ENCODE measurements at regions not wholly inside any gene's neighbourhood (a gene's known extent, or its start where the extent isn't known, plus 50 kb on each side); places are given as distances from the start of the nearest gene placed in this dataset.

DNA sequence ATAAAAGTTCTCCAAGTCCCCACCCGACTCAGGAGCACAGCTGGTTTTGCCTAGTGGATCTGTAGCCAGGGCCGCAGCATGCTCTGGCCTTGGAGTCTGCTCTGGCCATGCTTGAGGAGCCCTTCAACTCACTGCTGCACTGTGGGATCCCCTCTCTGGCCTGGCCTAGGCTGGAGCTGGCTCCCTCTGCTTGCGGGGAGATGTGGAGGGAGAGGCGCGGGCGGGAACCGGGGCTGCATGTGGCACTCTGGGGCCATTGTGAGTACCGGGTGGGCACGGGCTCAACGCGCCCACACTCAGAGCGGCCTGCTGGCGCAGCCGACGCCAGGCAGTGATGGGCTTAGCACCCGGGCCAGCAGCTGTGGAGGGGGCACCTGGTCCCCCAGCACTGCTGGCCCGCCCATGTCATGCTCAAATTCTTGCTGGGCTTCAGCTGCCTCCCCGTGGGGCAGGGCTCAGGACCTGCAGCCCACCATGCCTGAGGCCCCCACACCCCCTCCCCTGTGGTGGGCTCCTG is 57.0 kb upstream of the ATP12A start:
- TF ChIP-seq POLR2A (IDR thresholded peaks at IDR 0.05), result no peak
- TF ChIP-seq, protein P1, sequence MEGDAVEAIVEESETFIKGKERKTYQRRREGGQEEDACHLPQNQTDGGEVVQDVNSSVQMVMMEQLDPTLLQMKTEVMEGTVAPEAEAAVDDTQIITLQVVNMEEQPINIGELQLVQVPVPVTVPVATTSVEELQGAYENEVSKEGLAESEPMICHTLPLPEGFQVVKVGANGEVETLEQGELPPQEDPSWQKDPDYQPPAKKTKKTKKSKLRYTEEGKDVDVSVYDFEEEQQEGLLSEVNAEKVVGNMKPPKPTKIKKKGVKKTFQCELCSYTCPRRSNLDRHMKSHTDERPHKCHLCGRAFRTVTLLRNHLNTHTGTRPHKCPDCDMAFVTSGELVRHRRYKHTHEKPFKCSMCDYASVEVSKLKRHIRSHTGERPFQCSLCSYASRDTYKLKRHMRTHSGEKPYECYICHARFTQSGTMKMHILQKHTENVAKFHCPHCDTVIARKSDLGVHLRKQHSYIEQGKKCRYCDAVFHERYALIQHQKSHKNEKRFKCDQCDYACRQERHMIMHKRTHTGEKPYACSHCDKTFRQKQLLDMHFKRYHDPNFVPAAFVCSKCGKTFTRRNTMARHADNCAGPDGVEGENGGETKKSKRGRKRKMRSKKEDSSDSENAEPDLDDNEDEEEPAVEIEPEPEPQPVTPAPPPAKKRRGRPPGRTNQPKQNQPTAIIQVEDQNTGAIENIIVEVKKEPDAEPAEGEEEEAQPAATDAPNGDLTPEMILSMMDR (IDR thresholded peaks at IDR 0.05), result no peak
- intact Hi-C loops (cut with DNase I), result no loop called here
- no peaks in the 10 kb centered on the region for H3K4me1 ChIP-seq
- no peak for DNase-seq
- no peak overlapping the region for H3K4me3 ChIP-seq (replicated peaks in 1 of 3)
- WGBS, 2 donors, result 97 to 100% methylated on average over 8 to 11 of the region's 18 CpGs
- H3K36me3 ChIP-seq, result no peaks in the 10 kb centered on the region
- no peak overlapping the region for H3K27ac ChIP-seq
- no peaks in the 10 kb centered on the region for H3K9me3 ChIP-seq
- H3K27me3 ChIP-seq, result no peaks in the 10 kb centered on the region

DNA sequence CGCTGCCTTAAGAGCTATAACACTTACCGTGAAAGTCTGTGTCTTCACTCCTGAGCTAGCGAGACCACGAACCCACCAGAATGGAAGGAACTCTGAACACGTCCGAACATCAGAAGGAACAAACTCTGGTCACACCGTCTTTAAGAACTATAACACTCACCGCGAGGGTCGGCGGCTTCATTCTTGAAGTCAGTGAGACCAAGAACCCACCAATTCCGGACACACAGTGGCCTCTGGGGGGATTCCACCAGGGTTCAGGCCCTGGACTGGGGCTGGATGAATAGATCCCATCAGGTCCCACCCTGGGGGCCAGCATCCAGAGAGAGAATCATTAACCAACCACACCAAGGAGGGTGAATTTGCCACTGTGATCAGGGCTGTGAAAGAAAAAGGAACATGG is 55.8 kb upstream of the ATP12A start:
- 95 to 97% methylated on average over 12 of the region's 12 CpGs for whole genome bisulfite sequencing, 2 donors
- intact Hi-C loops (cut with DNase I), result no loop called here
- no peak overlapping the region for H3K4me3 ChIP-seq (replicated peaks in 1 of 3)
- H3K9me3 ChIP-seq, result no peaks in the 10 kb centered on the region
- no peak for TF ChIP-seq POLR2A (IDR thresholded peaks at IDR 0.05)
- TF ChIP-seq, protein P1 (IDR thresholded peaks at IDR 0.05), result no peak
- H3K36me3 ChIP-seq, result no peaks in the 10 kb centered on the region
- no peaks in the 10 kb centered on the region for H3K27me3 ChIP-seq
- no peak overlapping the region for H3K27ac ChIP-seq
- no peak for DNase-seq
- no peaks in the 10 kb centered on the region for H3K4me1 ChIP-seq

DNA sequence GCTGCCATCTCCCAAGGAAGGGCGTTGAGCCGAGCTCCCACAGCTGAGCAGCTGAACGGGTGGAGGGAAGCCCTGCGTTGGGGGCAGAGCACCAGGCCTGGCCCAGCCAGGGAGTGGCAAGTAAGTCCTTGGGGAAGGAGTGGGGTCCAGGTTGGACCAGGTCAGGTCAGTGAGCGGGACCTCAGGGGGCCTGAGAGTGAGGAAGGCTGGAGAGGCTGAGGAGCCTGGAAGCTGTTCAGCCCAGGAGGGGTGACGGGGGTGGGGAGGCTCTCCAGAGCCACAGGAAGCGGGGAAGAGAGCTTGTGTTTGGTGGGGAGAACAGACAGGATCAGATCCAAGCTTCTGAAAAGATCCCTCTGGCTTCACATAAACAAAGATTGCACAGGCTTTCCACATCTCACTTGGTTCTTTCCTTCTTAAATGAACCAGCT is 55.4 kb upstream of the ATP12A start:
- 89 to 90% methylated on average over 7 of the region's 7 CpGs for WGBS, 2 donors
- TF ChIP-seq, protein P1 (IDR thresholded peaks at IDR 0.05), result no peak
- Histone ChIP-seq H3K27ac (no peak overlapping the region), H3K4me1 (no peaks in the 10 kb centered on the region), H3K27me3 (no peaks in the 10 kb centered on the region), H3K9me3 (no peaks in the 10 kb centered on the region), H3K36me3 (no peaks in the 10 kb centered on the region), H3K4me3 (replicated peaks in 1 of 3) (no peak overlapping the region)
- DNase-seq, result no peak
- intact Hi-C loops (cut with DNase I), result no loop called here

DNA sequence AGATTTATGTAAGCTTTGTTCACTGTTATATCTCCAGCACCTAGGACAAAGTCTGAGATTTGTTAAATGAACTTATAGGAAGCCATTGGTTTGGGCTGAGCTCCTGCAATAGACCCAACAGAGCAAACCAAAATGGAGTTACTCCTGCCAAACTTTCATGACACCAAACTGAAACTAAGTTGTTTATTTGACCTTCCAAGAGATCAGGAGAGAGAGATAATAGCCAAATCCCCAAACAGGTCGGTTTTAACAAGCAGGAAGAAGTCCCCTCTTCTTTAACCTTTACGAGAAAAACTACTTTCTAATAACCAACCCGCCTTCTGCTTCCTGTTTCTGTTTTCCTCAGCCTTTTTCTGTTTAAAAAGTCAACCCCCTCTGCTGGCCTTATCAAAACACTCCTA is 54.9 kb upstream of the ATP12A start:
- no peaks in the 10 kb centered on the region for H3K4me1 ChIP-seq
- H3K27ac ChIP-seq, result no peak overlapping the region
- H3K36me3 ChIP-seq, result no peaks in the 10 kb centered on the region
- intact Hi-C loops (cut with DNase I), result no loop called here
- H3K27me3 ChIP-seq, result no peaks in the 10 kb centered on the region
- TF ChIP-seq, protein P1 (IDR thresholded peaks at IDR 0.05), result no peak
- no peak for TF ChIP-seq POLR2A (IDR thresholded peaks at IDR 0.05)
- no peak for DNase-seq
- WGBS, 2 donors, result 64 to 65% methylated on average over 3 of the region's 3 CpGs
- no peak overlapping the region for H3K4me3 ChIP-seq (replicated peaks in 1 of 3)
- H3K9me3 ChIP-seq, result no peaks in the 10 kb centered on the region

DNA sequence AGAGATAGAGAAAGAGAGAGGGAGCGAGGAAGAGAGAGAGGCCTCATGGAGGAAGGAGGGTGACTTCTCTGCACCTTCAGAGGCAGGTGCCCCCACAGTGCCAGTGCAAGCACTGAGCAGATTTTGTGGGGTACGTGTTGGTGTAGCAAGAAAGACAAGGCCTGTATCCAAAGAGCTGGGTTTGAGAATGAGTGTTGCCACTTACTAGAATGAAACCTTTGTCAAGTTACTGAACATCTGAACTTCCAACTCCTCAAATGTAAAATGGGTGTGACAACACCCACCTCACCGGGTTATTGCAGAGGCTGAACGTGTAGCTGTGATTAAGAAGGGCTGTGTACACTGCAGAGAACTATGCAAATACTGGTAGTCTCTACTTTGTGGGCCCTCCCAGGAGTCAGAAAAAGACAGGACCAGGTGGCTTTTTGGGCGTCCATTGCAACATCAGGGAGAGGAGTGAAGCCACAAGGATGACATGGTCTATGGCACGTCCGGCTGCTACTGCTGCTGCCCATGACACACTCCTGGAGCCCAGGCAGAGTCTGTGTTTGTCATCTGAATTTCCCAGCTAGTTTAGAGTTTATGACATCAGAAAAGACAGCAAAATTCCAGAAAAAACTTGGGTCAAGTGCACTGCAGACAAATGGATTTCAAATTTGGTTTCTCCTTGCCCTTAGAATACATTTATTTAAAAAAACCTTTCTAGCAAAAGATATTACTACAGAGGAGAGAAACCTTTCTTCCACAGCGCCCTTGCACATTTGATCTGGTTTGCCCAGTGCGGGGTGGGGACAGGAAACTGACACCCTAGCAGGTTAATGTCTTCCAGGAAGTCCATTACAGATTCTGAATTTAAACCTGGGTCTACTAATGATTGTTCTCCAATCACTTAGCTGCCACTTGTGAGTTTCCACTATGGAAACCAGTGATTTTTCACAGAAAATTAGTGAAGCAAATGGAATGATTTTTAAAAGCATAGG is 54.0 kb upstream of the ATP12A start:
- no peak for TF ChIP-seq POLR2A (IDR thresholded peaks at IDR 0.05)
- TF ChIP-seq, protein P1 (IDR thresholded peaks at IDR 0.05), result no peak
- Histone ChIP-seq H3K27me3 (no peaks in the 10 kb centered on the region), H3K36me3 (no peaks in the 10 kb centered on the region), H3K4me3 (replicated peaks in 1 of 3) (no peak overlapping the region), H3K27ac (no peak overlapping the region), H3K9me3 (no peaks in the 10 kb centered on the region), H3K4me1 (no peaks in the 10 kb centered on the region)
- intact Hi-C loops (cut with DNase I), result no loop called here
- DNase-seq, result no peak
- WGBS, 2 donors, result 84 to 91% methylated on average over 9 of the region's 9 CpGs
